Esophagus squamous epithelium (tissue), 4 donors: ENCODE measurements at regions not wholly inside any gene's neighbourhood (a gene's known extent, or its start where the extent isn't known, plus 50 kb on each side); places are given as distances from the start of the nearest gene placed in this dataset.

ENCODE experiments used
- CTCF ChIP-seq, 6 experiments: fragments of 450-650 bp in 4 of 6; fragments of 200-600 bp in 2 of 6; sonication (generic) in 2 of 6; IDR thresholded peaks; one replicate each; pipeline ENCODE4 v1.5.1; 2016 to 2019; ENCODE audit warnings: antibody characterized with exemption in 6 of 6, mild to moderate bottlenecking in 4 of 6, moderate library complexity in 4 of 6
- POLR2A ChIP-seq, 4 donors: fragments of 450-650 bp; IDR thresholded peaks; one replicate each; pipeline ENCODE4 v1.6.1; 2017; ENCODE audit warnings: antibody characterized with exemption in 4 of 4, mild to moderate bottlenecking in 4 of 4, moderate library complexity in 3 of 4

- no peak for TF ChIP-seq CTCF (IDR thresholded peaks at IDR 0.05)
- TF ChIP-seq POLR2A (IDR thresholded peaks at IDR 0.05): no peak
Measured at GRCh38 chr11:57056735-57057134, 68.0 kb downstream of the OR5AK2 start.
